ENCODE measurements at regions not wholly inside any gene's neighbourhood (a gene's known extent, or its start where the extent isn't known, plus 50 kb on each side); places are given as distances from the start of the nearest gene placed in this dataset.

- in situ Hi-C loops (cut with MboI; ENCODE audit: low sequenced_read_pairs) = no loop called here
These were observed 218.7 kb downstream of the SPATA18 start for GRCh38 chr4:52269761-52270160.

- in situ Hi-C loops (cut with MboI; ENCODE audit: low sequenced_read_pairs) = no loop called here
These were observed 222.8 kb downstream of the SPATA18 start for GRCh38 chr4:52273885-52274284.

- in situ Hi-C loops (cut with MboI; ENCODE audit: low sequenced_read_pairs) = no loop called here
These were observed 237.2 kb downstream of the SPATA18 start for GRCh38 chr4:52288212-52288855.

GRCh38 chr4:52290466-52290865 lies 239.4 kb downstream of the SPATA18 start:
- in situ Hi-C loops (cut with MboI; ENCODE audit: low sequenced_read_pairs) = no loop called here

GRCh38 chr4:52292245-52292644 lies 241.1 kb downstream of the SPATA18 start:
- in situ Hi-C loops (cut with MboI; ENCODE audit: low sequenced_read_pairs) = no loop called here

- in situ Hi-C loops (cut with MboI; ENCODE audit: low sequenced_read_pairs) = no loop called here
These were observed 245.2 kb downstream of the SPATA18 start for GRCh38 chr4:52296341-52296740.

GRCh38 chr4:52298444-52298843 lies 247.3 kb downstream of the SPATA18 start:
- in situ Hi-C loops (cut with MboI; ENCODE audit: low sequenced_read_pairs) = no loop called here

- in situ Hi-C loops (cut with MboI; ENCODE audit: low sequenced_read_pairs) = no loop called here
These were observed 248.0 kb downstream of the SPATA18 start for GRCh38 chr4:52299120-52299519.

GRCh38 chr4:52311464-52312125 lies 260.5 kb downstream of the SPATA18 start:
- in situ Hi-C loops (cut with MboI; ENCODE audit: low sequenced_read_pairs) = no loop called here

- in situ Hi-C loops (cut with MboI; ENCODE audit: low sequenced_read_pairs) = no loop called here
These were observed 261.6 kb downstream of the SPATA18 start for GRCh38 chr4:52312722-52313121.

GRCh38 chr4:52317361-52317879 lies 266.3 kb downstream of the SPATA18 start:
- in situ Hi-C loops (cut with MboI; ENCODE audit: low sequenced_read_pairs) = no loop called here

GRCh38 chr4:52317981-52318380 lies 266.9 kb downstream of the SPATA18 start:
- in situ Hi-C loops (cut with MboI; ENCODE audit: low sequenced_read_pairs) = no loop called here

GRCh38 chr4:52329894-52330293 lies 278.8 kb downstream of the SPATA18 start:
- in situ Hi-C loops (cut with MboI; ENCODE audit: low sequenced_read_pairs) = no loop called here

- in situ Hi-C loops (cut with MboI; ENCODE audit: low sequenced_read_pairs) = no loop called here
These were observed 292.5 kb downstream of the SPATA18 start for GRCh38 chr4:52343595-52343994.

GRCh38 chr4:52350926-52351325 lies 299.8 kb downstream of the SPATA18 start:
- in situ Hi-C loops (cut with MboI; ENCODE audit: low sequenced_read_pairs) = no loop called here

- in situ Hi-C loops (cut with MboI; ENCODE audit: low sequenced_read_pairs) = no loop called here
These were observed 300.7 kb downstream of the USP46 start for GRCh38 chr4:52358366-52358765.

GRCh38 chr4:52358883-52359321 lies 300.2 kb downstream of the USP46 start:
- in situ Hi-C loops (cut with MboI; ENCODE audit: low sequenced_read_pairs) = no loop called here

- in situ Hi-C loops (cut with MboI; ENCODE audit: low sequenced_read_pairs) = no loop called here
These were observed 292.9 kb downstream of the USP46 start for GRCh38 chr4:52366191-52366590.

GRCh38 chr4:52366621-52367020 lies 292.5 kb downstream of the USP46 start:
- in situ Hi-C loops (cut with MboI; ENCODE audit: low sequenced_read_pairs) = no loop called here

GRCh38 chr4:52367282-52367830 lies 291.7 kb downstream of the USP46 start:
- in situ Hi-C loops (cut with MboI; ENCODE audit: low sequenced_read_pairs) = no loop called here

- in situ Hi-C loops (cut with MboI; ENCODE audit: low sequenced_read_pairs) = no loop called here
These were observed 290.2 kb downstream of the USP46 start for GRCh38 chr4:52368895-52369294.

- in situ Hi-C loops (cut with MboI; ENCODE audit: low sequenced_read_pairs) = no loop called here
These were observed 289.5 kb downstream of the USP46 start for GRCh38 chr4:52369649-52370048.
